GM19193 (cell line): ENCODE measurements at regions not wholly inside any gene's neighbourhood (a gene's known extent, or its start where the extent isn't known, plus 50 kb on each side); places are given as distances from the start of the nearest gene placed in this dataset.

Source experiments
- POLR2A ChIP-seq: IDR thresholded peaks from 4 replicates; pipeline ENCODE4 v1.6.1; 2011; ENCODE audit not compliant: insufficient read depth, insufficient read length; ENCODE audit errors: extremely low read depth

GRCh38 chr4:3369781-3370674 lies 71.7 kb upstream of the HGFAC start:
- TF ChIP-seq POLR2A = no peak

DNA sequence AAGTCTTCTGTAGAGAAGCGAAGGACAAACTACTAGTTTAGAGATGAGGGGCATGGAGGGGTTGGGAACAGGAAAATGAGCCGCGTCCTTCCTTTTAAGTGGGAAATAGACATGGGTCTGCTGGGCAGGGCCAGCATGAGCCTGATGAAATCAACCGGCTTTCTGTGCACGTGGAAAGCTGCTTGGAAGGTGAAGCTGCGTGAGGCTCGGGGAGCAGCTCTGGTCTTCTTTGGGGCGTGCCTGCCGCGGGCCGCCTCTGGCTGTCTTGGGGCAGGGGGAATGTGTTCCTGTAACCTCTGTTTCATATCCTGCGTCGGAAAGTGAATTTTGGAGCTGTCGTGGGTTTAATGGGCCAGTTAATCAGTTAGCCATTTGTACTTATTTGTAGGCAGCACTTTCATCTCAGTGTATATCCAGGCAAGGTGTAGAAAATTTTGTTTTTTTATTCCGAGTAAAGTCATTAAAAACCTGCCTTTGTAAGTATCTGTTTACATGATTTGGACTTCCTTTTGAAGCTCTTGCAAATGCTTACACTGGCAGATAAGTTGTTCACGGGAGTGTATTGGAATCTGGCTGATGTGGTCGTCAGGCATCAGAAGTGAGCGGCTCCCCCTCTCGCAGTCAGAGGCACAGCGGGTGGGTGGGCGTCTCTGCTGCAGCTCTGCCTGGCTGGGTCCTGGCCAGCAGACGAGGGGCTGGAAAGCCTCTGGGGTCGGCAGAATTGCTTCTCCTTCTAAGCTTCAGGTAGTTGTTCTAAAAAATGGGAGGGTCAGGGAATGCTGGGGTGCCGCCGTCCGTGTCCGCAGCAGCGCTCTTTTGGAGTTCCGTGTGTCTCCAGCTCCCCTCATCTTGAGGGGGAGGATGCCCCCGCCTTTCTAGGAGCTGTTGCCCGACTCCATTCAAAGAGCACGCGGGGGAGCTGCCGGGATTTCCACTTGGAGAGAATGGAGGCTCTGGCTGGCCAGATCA lies 70.5 kb upstream of the HGFAC start:
- TF ChIP-seq POLR2A = no peak

DNA sequence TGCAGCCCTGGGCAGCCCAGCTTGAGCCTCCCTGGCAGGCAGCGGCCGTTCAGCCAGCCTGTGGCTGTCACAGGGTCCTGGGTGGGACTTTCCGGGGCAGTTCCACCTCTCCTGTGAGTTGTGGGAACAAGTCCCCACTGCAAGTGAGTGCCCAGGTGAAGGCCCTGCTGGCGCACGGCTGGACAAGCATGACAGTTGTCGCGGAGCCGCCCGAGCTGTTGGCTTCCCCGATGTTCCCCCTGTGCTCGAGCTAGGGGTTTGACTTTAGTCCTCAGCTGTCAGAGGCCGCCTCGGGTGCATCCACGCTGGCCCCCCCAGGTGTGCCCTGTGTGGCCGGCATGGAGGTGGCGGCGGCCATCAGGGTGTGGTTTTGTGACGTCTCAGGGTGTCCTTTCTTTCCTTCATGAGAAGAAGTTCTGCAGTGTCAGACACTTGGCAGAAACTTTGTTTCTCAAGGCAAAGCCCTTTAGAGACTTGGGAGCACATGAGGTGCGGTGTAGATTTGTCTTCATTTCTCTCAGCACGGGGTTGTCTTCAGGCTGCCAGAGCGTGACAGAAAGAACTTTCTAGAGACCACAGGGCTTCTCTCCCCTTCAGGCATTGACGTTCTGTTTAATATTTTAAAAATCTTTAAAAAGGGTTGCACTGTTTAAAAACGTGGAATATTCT lies 69.4 kb upstream of the HGFAC start:
- no peak for TF ChIP-seq POLR2A

- TF ChIP-seq POLR2A = no peak
These were observed 68.8 kb upstream of the HGFAC start for GRCh38 chr4:3372933-3373465.

- TF ChIP-seq POLR2A = no peak
These were observed 68.3 kb upstream of the HGFAC start for GRCh38 chr4:3373468-3373867.

DNA sequence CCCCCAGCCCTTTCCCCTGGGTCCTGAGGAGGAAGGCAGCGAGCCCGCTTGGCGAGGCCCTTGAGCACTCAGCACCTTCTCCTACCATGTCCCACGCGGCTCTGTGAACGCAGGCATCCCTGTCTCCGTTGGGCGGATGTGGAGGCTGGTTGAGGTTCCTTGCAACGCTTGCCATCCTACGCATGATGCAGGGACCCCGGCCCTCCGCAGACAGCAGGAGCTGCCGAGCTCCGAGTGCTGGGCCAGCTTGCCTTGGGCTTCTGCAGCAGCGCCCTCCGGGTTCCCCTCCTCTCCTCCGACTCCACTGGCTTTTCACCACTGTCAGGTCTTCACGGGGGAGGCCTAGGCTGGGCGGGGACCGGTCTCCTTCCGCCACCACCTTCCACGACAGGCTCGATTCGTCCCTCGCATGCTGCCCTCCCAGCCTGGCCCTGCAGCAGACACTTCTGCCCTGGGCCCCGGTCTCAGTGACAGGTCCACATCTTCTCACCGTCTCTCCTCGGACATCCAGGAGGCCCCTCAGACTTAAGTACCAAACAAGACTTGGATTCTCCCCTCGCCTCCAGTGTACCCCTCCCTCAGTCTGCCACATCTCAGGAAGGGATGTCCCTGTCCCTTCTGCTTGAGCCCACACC lies 67.6 kb upstream of the HGFAC start:
- TF ChIP-seq POLR2A = no peak

DNA sequence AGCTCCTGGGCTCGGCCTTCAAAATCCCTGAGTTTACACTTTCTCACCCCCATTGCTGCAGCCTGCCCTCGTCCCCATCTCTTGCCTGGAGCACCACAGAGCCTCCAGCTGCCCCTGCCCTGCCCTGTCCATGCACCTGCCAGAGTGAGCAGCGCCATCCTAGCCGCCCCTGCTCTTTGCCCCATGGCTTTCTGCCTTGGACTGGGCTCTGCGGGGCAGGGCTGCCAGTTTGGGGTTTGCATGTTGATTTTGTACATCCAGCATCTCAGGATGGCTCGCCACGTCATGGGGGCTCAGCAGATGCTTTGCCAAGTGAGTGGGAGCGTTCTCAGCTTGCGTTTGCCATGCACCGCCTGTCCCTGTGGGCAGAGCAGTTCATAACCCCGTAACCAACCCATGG lies 67.1 kb upstream of the HGFAC start:
- no peak for TF ChIP-seq POLR2A

- TF ChIP-seq POLR2A = no peak
These were observed 66.1 kb upstream of the HGFAC start for GRCh38 chr4:3375688-3376087.

DNA sequence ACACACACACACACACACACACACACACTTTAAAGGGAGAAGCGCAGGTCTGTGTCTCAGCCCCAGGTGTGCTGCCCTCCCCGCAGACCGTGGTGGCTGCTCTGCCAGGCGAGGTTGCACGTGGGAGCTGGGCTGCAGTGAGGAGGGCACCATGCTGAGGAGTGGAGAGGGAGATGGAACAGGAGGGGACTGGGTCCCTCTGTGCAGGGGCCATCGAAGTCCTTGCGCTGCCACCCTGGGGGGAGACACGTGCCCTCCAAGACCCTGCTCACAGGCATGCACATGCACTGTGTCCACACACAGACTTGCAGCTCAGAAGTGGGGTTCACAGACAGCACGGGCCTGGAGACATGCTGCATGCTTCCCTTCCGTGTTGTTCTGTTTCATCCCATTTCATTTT lies 65.5 kb upstream of the HGFAC start:
- TF ChIP-seq POLR2A = no peak

- TF ChIP-seq POLR2A = no peak
These were observed 64.2 kb upstream of the HGFAC start for GRCh38 chr4:3377557-3377956.

DNA sequence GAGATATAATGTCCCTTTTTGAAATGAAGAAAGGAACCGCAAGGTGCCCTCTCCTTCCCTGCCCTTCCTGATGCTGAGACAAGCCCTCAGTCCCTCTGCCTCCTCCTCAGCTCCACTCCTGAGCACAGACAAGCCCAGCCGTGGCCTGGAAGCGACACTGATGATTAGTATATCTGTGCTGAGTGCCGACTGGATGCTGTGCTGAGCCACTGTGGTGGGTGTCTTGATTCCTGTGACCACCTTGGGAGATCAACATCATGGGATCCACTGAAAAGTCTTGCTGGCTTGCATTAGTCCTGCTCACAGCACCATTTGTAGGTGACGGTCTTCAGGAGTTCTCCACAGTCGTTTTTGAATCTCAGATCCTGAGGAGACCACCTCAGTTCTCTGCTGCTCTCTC lies 59.5 kb upstream of the HGFAC start:
- TF ChIP-seq POLR2A = no peak

DNA sequence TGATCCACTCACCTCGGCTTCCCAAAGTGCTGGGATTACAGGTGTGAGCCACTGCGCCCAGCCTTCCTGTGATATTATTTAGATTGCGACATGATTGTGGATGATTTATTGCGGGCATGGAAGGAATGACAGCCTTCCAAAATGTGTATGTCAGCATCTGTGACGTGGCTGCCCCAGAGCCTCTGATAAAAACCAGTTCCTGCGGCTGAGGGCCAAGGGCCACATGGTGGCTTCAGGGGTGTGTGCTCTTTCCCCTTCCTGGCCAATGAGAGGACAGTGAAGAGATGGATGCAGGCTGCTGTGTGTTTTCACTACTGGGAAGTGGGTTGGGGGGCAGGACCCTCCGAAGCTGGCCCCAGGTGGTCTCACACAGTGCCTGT lies 57.4 kb upstream of the HGFAC start:
- TF ChIP-seq POLR2A = no peak

DNA sequence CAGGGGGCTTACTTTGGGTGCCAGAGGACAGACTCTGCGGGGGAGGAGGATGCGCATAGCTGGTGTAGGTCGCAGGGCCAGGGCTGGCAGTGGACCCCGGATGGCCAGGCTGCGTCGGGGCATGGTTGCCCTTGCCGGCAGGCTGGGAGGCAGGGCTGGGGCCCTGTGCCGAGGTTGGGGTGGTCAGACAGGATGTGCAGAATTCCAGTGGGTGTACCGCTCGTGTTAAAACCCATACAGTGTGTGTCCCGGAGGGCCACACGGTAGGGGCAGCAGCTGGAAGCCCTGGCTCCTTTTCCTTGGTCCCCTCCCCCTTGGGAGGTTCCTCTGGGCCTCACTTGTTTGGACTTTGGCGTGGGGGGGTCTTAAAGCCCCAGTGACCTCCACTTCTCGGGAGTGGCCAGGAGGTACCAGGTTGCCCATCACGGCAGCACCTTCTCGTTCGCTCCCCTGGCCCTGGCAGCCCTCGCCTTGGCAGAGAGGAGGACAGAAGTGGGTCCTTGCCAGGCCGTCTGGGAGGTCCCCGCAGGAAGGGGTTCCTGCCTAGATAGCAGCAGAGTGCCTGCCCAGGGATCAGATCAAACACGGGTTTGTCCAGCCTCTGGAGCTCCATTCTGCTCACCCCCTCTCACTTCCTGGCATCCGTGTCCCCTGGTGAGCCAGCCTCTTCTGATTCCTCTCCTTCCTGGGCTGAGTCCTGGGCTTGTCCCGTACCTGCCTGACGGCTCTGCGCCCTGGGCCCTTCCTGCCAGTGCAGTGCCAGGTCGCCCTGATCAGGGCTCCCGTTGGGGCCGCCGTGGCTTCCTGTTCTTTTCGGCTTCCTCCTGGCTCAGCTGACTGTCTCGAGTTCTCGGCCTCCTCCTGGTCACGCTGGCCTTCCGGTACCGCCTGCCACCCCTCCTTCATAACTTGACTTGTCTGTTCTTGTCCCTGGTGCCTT lies 56.7 kb upstream of the HGFAC start:
- TF ChIP-seq POLR2A = no peak
